ENCODE measurements at regions not wholly inside any gene's neighbourhood (a gene's known extent, or its start where the extent isn't known, plus 50 kb on each side); places are given as distances from the start of the nearest gene placed in this dataset.
A peak's percentile ranks its signal among the peaks of the same experiment; 100 is the strongest.

- DNase-seq (ENCODE audit: low read depth), result no peak
- H3K4me3 ChIP-seq (ENCODE audit: low read depth, low read length), result no peak overlapping the region
- TF ChIP-seq CTCF (IDR thresholded peaks at IDR 0.05; ENCODE audit: insufficient read depth, low read depth, low read length), result no peak
These were observed 94.7 kb upstream of the SMYD2 start for GRCh38 chr1:214186103-214186824.

GRCh38 chr1:214187121-214187900 is 93.6 kb upstream of the SMYD2 start:
- TF ChIP-seq CTCF (IDR thresholded peaks at IDR 0.05; ENCODE audit: insufficient read depth, low read depth, low read length), result no peak
- DNase-seq (ENCODE audit: low read depth), result no peak
- H3K4me3 ChIP-seq (ENCODE audit: low read depth, low read length), result peak overlapping the region; percentile 5

GRCh38 chr1:214187933-214188332 is 93.0 kb upstream of the SMYD2 start:
- no peak overlapping the region for H3K4me3 ChIP-seq (ENCODE audit: low read depth, low read length)
- DNase-seq (ENCODE audit: low read depth), result no peak
- TF ChIP-seq CTCF (IDR thresholded peaks at IDR 0.05; ENCODE audit: insufficient read depth, low read depth, low read length), result no peak

GRCh38 chr1:214188835-214189234 is 92.1 kb upstream of the SMYD2 start:
- no peak for DNase-seq (ENCODE audit: low read depth)
- H3K4me3 ChIP-seq (ENCODE audit: low read depth, low read length), result no peak overlapping the region
- TF ChIP-seq CTCF (IDR thresholded peaks at IDR 0.05; ENCODE audit: insufficient read depth, low read depth, low read length), result no peak

- no peak for DNase-seq (ENCODE audit: low read depth)
These were observed 87.9 kb upstream of the SMYD2 start for GRCh38 chr1:214192825-214193643.

More at GRCh38 chr1:214192825-214193643, 87.9 kb upstream of the SMYD2 start:
- no peak overlapping the region for H3K4me3 ChIP-seq (ENCODE audit: low read depth, low read length)
- TF ChIP-seq CTCF (IDR thresholded peaks at IDR 0.05; ENCODE audit: insufficient read depth, low read depth, low read length), result no peak

All from fibroblast of villous mesenchyme (primary cell).